Memory B cell (primary cell): ENCODE measurements at regions not wholly inside any gene's neighbourhood (a gene's known extent, or its start where the extent isn't known, plus 50 kb on each side); places are given as distances from the start of the nearest gene placed in this dataset.

Experiments used
- ATAC-seq: fragments of 150-1000 bp; cut with Tn5 transposase; 2 replicates; pipeline ENCODE4 v1.10.0; 2021; ENCODE audit warnings: low read depth, mild to moderate bottlenecking, moderate library complexity
- DNase-seq, 2 donors: peaks; one replicate each; pipeline ENCODE4 v3.0.0; 2022; ENCODE audit warnings: low spot score in 2 of 2
- H3K27ac Mint-ChIP-seq: one replicate; pipeline ENCODE4 v1.8.0; 2022; ENCODE audit warnings: mild to moderate bottlenecking, moderate library complexity, mixed read lengths
- H3K27me3 Mint-ChIP-seq: one replicate; pipeline ENCODE4 v1.8.0; 2022; ENCODE audit warnings: mixed read lengths
- H3K36me3 Mint-ChIP-seq: one replicate; pipeline ENCODE4 v1.8.0; 2022; ENCODE audit warnings: mild to moderate bottlenecking, mixed read lengths
- H3K4me1 Mint-ChIP-seq: one replicate; pipeline ENCODE4 v1.8.0; 2022; ENCODE audit warnings: mixed read lengths
- H3K4me3 Mint-ChIP-seq: one replicate; pipeline ENCODE4 v1.8.0; 2022; ENCODE audit warnings: mild to moderate bottlenecking, moderate library complexity, mixed read lengths
- H3K9me3 Mint-ChIP-seq: one replicate; pipeline ENCODE4 v1.8.0; 2022; ENCODE audit warnings: mixed read lengths

GRCh38 chr1:234922987-234923386 lies 205.7 kb downstream of the TOMM20 start:
- DNase-seq: no peak
- Mint-ChIP-seq H3K36me3 (no peaks in the 10 kb centered on the region), H3K4me3 (no peak overlapping the region), H3K27me3 (no peaks in the 10 kb centered on the region), H3K9me3 (no peaks in the 10 kb centered on the region), H3K27ac (no peak overlapping the region), H3K4me1 (peaks cover 25% of the 10 kb centered on the region)
- ATAC-seq: no peak

- no peaks in the 10 kb centered on the region for H3K36me3 Mint-ChIP-seq
- no peak overlapping the region for H3K27ac Mint-ChIP-seq
- ATAC-seq: no peak
- H3K27me3 Mint-ChIP-seq: no peaks in the 10 kb centered on the region
- H3K4me3 Mint-ChIP-seq: no peak overlapping the region
- no peaks in the 10 kb centered on the region for H3K9me3 Mint-ChIP-seq
- DNase-seq: no peak
- H3K4me1 Mint-ChIP-seq: peaks cover 12% of the 10 kb centered on the region
These were observed 207.2 kb downstream of the TOMM20 start for GRCh38 chr1:234921266-234922062.

GRCh38 chr1:234920843-234921140 lies 207.8 kb downstream of the TOMM20 start:
- DNase-seq: no peak
- H3K9me3 Mint-ChIP-seq: no peaks in the 10 kb centered on the region
- ATAC-seq: no peak

GRCh38 chr1:234920136-234920842 lies 208.3 kb downstream of the TOMM20 start:
- Mint-ChIP-seq H3K27ac (no peak overlapping the region), H3K4me3 (no peak overlapping the region)

More at GRCh38 chr1:234920843-234921140, 207.8 kb downstream of the TOMM20 start:
- Mint-ChIP-seq H3K4me3 (no peak overlapping the region), H3K27ac (no peak overlapping the region), H3K27me3 (no peaks in the 10 kb centered on the region), H3K36me3 (no peaks in the 10 kb centered on the region), H3K4me1 (peaks cover 6% of the 10 kb centered on the region)

GRCh38 chr1:234918961-234919761 lies 209.5 kb downstream of the TOMM20 start:
- no peak overlapping the region for H3K27ac Mint-ChIP-seq

More at GRCh38 chr1:234920136-234920842, 208.3 kb downstream of the TOMM20 start:
- ATAC-seq (no peak), DNase-seq (no peak)
- Mint-ChIP-seq H3K27me3 (no peaks in the 10 kb centered on the region), H3K36me3 (no peaks in the 10 kb centered on the region), H3K4me1 (peaks cover 6% of the 10 kb centered on the region), H3K9me3 (no peaks in the 10 kb centered on the region)

GRCh38 chr1:234918181-234918841 lies 210.3 kb downstream of the TOMM20 start:
- no peaks in the 10 kb centered on the region for H3K27me3 Mint-ChIP-seq
- DNase-seq (no peak), ATAC-seq (no peak)
- H3K27ac Mint-ChIP-seq: no peak overlapping the region
- no peak overlapping the region for H3K4me3 Mint-ChIP-seq
- H3K36me3 Mint-ChIP-seq: no peaks in the 10 kb centered on the region
- H3K9me3 Mint-ChIP-seq: no peaks in the 10 kb centered on the region
- H3K4me1 Mint-ChIP-seq: no peaks in the 10 kb centered on the region

More at GRCh38 chr1:234918961-234919761, 209.5 kb downstream of the TOMM20 start:
- H3K27me3 Mint-ChIP-seq: no peaks in the 10 kb centered on the region
- no peaks in the 10 kb centered on the region for H3K36me3 Mint-ChIP-seq
- no peaks in the 10 kb centered on the region for H3K9me3 Mint-ChIP-seq
- ATAC-seq: no peak
- no peak overlapping the region for H3K4me3 Mint-ChIP-seq
- peaks cover 5% of the 10 kb centered on the region for H3K4me1 Mint-ChIP-seq
- DNase-seq: no peak

- no peak overlapping the region for H3K27ac Mint-ChIP-seq
- no peaks in the 10 kb centered on the region for H3K36me3 Mint-ChIP-seq
- DNase-seq (no peak), ATAC-seq (no peak)
- H3K27me3 Mint-ChIP-seq: no peaks in the 10 kb centered on the region
- no peaks in the 10 kb centered on the region for H3K4me1 Mint-ChIP-seq
- no peak overlapping the region for H3K4me3 Mint-ChIP-seq
- no peaks in the 10 kb centered on the region for H3K9me3 Mint-ChIP-seq
These were observed 211.0 kb downstream of the TOMM20 start for GRCh38 chr1:234917495-234918180.

- Mint-ChIP-seq H3K27ac (no peak overlapping the region), H3K27me3 (no peaks in the 10 kb centered on the region), H3K4me3 (no peak overlapping the region), H3K4me1 (no peaks in the 10 kb centered on the region), H3K9me3 (no peaks in the 10 kb centered on the region), H3K36me3 (no peaks in the 10 kb centered on the region)
- no peak for ATAC-seq
- no peak for DNase-seq
These were observed 211.8 kb downstream of the TOMM20 start for GRCh38 chr1:234916840-234917239.

GRCh38 chr1:234915924-234916675 lies 212.5 kb downstream of the TOMM20 start:
- no peak overlapping the region for H3K27ac Mint-ChIP-seq
- DNase-seq (no peak), ATAC-seq (no peak)
- no peak overlapping the region for H3K4me3 Mint-ChIP-seq
- H3K4me1 Mint-ChIP-seq: no peaks in the 10 kb centered on the region
- no peaks in the 10 kb centered on the region for H3K27me3 Mint-ChIP-seq
- no peaks in the 10 kb centered on the region for H3K9me3 Mint-ChIP-seq
- H3K36me3 Mint-ChIP-seq: no peaks in the 10 kb centered on the region

- H3K4me3 Mint-ChIP-seq: no peak overlapping the region
- no peak overlapping the region for H3K27ac Mint-ChIP-seq
- no peaks in the 10 kb centered on the region for H3K36me3 Mint-ChIP-seq
- no peaks in the 10 kb centered on the region for H3K9me3 Mint-ChIP-seq
- DNase-seq (no peak), ATAC-seq (no peak)
- no peaks in the 10 kb centered on the region for H3K27me3 Mint-ChIP-seq
- H3K4me1 Mint-ChIP-seq: no peaks in the 10 kb centered on the region
These were observed 213.9 kb downstream of the TOMM20 start for GRCh38 chr1:234914606-234915290.

GRCh38 chr1:234913771-234914170 lies 214.9 kb downstream of the TOMM20 start:
- no peaks in the 10 kb centered on the region for H3K27me3 Mint-ChIP-seq
- H3K27ac Mint-ChIP-seq: no peak overlapping the region
- no peaks in the 10 kb centered on the region for H3K36me3 Mint-ChIP-seq
- DNase-seq: no peak
- H3K4me3 Mint-ChIP-seq: no peak overlapping the region
- ATAC-seq: no peak
- no peaks in the 10 kb centered on the region for H3K9me3 Mint-ChIP-seq
- no peaks in the 10 kb centered on the region for H3K4me1 Mint-ChIP-seq

GRCh38 chr1:234913278-234913649 lies 215.4 kb downstream of the TOMM20 start:
- Mint-ChIP-seq H3K4me1 (no peaks in the 10 kb centered on the region), H3K9me3 (no peaks in the 10 kb centered on the region), H3K4me3 (no peak overlapping the region), H3K36me3 (no peaks in the 10 kb centered on the region), H3K27ac (no peak overlapping the region), H3K27me3 (no peaks in the 10 kb centered on the region)
- ATAC-seq (no peak), DNase-seq (no peak)
